MM.1S (cell line): ENCODE measurements at regions not wholly inside any gene's neighbourhood (a gene's known extent, or its start where the extent isn't known, plus 50 kb on each side); places are given as distances from the start of the nearest gene placed in this dataset.

Experiments used
- CTCF ChIP-seq: fragments of 300-600 bp; sonication (generic); IDR thresholded peaks from 2 replicates; pipeline ENCODE4 v1.5.1; 2016; ENCODE audit warnings: antibody characterized with exemption, low read length, mixed read lengths
- EZH2 ChIP-seq: fragments of 300-600 bp; sonication (generic); optimal IDR thresholded peaks from 2 replicates; pipeline ENCODE3; 2017; ENCODE audit warnings: low read depth, mild to moderate bottlenecking, antibody characterized with exemption, low read length, mixed read lengths

GRCh38 chr5:56595566-56595965, 219.8 kb upstream of the MAP3K1 start:
- TF ChIP-seq CTCF = no peak
- no peak for TF ChIP-seq EZH2
